Peyer's patch (tissue), 4 donors: ENCODE measurements at regions not wholly inside any gene's neighbourhood (a gene's known extent, or its start where the extent isn't known, plus 50 kb on each side); places are given as distances from the start of the nearest gene placed in this dataset.

Experiments used
- CTCF ChIP-seq, 6 experiments: fragments of 450-650 bp in 4 of 6; fragments of 200-600 bp in 2 of 6; sonication (generic) in 1 of 6; IDR thresholded peaks; one replicate each; pipeline ENCODE4 v1.5.1; 2017 to 2019; ENCODE audit warnings: antibody characterized with exemption in 6 of 6, mild to moderate bottlenecking in 3 of 6, moderate library complexity in 1 of 6
- POLR2A ChIP-seq, 2 donors: fragments of 450-650 bp; IDR thresholded peaks; one replicate each; pipeline ENCODE4 v1.5.1; 2017; ENCODE audit warnings: antibody characterized with exemption in 2 of 2, mild to moderate bottlenecking in 2 of 2, moderate library complexity in 2 of 2

GRCh38 chr15:62757535-62757934 is 285.0 kb upstream of the TPM1 start:
- TF ChIP-seq CTCF (IDR thresholded peaks at IDR 0.05) = no peak
- TF ChIP-seq POLR2A (IDR thresholded peaks at IDR 0.05) = no peak
